PFSK-1 (cell line): ENCODE measurements at regions not wholly inside any gene's neighbourhood (a gene's known extent, or its start where the extent isn't known, plus 50 kb on each side); places are given as distances from the start of the nearest gene placed in this dataset.

Experiments used
- FOXP2 ChIP-seq: optimal IDR thresholded peaks from 2 replicates; pipeline ENCODE3; 2011; ENCODE audit warnings: borderline replicate concordance, control low read depth, inconsistent platforms; ENCODE audit not compliant: insufficient read depth; ENCODE audit errors: extremely low read length, extremely low read depth
- POLR2AphosphoS5 ChIP-seq: IDR thresholded peaks from 2 replicates; pipeline ENCODE4 v1.6.1; 2012; ENCODE audit warnings: low read depth, mild to moderate bottlenecking, control low read depth, low read length, moderate library complexity
- SIN3A ChIP-seq: IDR thresholded peaks from 2 replicates; pipeline ENCODE4 v1.6.1; 2012; ENCODE audit warnings: mild to moderate bottlenecking, low read length, moderate library complexity, borderline replicate concordance; ENCODE audit not compliant: insufficient read depth
- TAF1 ChIP-seq: IDR thresholded peaks from 2 replicates; pipeline ENCODE4 v1.6.1; 2012; ENCODE audit warnings: low read length, control low read depth, borderline replicate concordance; ENCODE audit not compliant: insufficient read depth
- TF ChIP-seq, protein P1 (sequence below), 2 experiments: IDR thresholded peaks; 2 replicates each; pipeline versions ENCODE4 v1.6.1 to v1.8.0; 2011 to 2012; ENCODE audit warnings: low read depth in 2 of 2, low read length in 2 of 2, control low read depth in 1 of 2, inconsistent platforms in 1 of 2, mild to moderate bottlenecking in 1 of 2, moderate library complexity in 1 of 2; ENCODE audit not compliant: insufficient read depth in 1 of 2

DNA sequence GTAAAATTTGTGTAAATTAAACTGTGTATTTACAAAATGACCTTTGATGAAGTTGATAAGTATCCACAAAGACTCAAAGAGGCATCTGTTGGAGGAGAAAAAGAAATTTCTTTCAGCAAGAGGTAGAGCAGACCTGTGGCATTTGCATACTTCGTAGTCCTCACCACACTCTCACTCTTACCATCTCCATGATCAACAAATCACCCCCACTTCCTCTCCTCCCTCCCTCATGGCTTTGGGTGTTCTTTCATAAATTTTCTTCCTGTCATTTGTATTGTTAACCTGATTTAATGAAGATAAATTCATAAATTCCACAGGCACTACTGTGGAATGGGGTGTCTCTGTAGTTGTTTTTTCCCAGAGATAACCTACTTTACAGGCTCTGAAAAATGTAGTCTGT is 366.5 kb downstream of the ZNF674 start:
- TF ChIP-seq TAF1 (no peak), SIN3A (no peak), FOXP2 (no peak), POLR2AphosphoS5 (no peak)
- TF ChIP-seq, protein P1, sequence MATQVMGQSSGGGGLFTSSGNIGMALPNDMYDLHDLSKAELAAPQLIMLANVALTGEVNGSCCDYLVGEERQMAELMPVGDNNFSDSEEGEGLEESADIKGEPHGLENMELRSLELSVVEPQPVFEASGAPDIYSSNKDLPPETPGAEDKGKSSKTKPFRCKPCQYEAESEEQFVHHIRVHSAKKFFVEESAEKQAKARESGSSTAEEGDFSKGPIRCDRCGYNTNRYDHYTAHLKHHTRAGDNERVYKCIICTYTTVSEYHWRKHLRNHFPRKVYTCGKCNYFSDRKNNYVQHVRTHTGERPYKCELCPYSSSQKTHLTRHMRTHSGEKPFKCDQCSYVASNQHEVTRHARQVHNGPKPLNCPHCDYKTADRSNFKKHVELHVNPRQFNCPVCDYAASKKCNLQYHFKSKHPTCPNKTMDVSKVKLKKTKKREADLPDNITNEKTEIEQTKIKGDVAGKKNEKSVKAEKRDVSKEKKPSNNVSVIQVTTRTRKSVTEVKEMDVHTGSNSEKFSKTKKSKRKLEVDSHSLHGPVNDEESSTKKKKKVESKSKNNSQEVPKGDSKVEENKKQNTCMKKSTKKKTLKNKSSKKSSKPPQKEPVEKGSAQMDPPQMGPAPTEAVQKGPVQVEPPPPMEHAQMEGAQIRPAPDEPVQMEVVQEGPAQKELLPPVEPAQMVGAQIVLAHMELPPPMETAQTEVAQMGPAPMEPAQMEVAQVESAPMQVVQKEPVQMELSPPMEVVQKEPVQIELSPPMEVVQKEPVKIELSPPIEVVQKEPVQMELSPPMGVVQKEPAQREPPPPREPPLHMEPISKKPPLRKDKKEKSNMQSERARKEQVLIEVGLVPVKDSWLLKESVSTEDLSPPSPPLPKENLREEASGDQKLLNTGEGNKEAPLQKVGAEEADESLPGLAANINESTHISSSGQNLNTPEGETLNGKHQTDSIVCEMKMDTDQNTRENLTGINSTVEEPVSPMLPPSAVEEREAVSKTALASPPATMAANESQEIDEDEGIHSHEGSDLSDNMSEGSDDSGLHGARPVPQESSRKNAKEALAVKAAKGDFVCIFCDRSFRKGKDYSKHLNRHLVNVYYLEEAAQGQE (IDR thresholded peaks at IDR 0.05; ENCODE audit: insufficient read depth in 1 of 2, low read depth in 2 of 2, low read length in 2 of 2), result no peak

DNA sequence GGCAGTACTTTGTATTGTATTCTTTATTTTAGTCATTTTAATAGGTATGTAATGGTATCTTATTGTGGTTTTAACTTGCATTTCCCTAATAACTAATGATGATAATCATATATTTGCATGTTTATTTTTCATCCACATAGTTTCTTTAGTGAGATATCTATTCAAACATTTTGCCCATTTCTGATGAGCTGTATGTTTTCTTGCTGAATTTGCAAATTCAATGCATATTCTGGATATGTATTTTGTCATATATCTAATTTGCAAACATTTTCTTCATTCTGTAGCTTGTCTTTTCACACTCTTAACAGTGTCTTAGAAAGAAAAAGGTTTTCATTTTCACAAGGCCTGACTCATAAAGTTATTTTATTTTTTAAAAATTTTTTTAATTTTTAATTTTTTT is 372.1 kb downstream of the ZNF674 start:
- TF ChIP-seq POLR2AphosphoS5 (no peak), FOXP2 (no peak), SIN3A (no peak), TAF1 (no peak)
- TF ChIP-seq, protein P1 (IDR thresholded peaks at IDR 0.05; ENCODE audit: insufficient read depth in 1 of 2, low read depth in 2 of 2, low read length in 2 of 2), result no peak

DNA sequence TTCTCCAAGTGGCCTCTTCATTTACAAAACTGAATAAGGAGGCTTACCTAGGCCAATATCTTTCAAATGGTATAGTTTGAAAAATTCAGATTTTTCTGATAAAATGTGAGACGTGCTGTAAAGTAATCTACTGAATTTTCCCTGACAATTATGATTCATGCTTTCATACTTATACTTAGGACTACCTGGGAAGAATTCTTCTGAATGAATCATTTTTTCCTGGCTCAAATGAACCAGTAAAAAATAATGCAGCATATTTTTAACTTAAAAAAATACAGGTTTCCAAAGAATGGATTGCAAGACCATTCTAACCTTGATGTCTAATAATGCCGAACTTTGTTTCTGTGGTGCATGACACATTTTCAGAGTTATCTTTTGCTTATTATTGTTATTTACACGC is 375.4 kb downstream of the ZNF674 start:
- TF ChIP-seq POLR2AphosphoS5 (no peak), TAF1 (no peak), FOXP2 (no peak), SIN3A (no peak)
- TF ChIP-seq, protein P1 (IDR thresholded peaks at IDR 0.05; ENCODE audit: insufficient read depth in 1 of 2, low read depth in 2 of 2, low read length in 2 of 2), result no peak

DNA sequence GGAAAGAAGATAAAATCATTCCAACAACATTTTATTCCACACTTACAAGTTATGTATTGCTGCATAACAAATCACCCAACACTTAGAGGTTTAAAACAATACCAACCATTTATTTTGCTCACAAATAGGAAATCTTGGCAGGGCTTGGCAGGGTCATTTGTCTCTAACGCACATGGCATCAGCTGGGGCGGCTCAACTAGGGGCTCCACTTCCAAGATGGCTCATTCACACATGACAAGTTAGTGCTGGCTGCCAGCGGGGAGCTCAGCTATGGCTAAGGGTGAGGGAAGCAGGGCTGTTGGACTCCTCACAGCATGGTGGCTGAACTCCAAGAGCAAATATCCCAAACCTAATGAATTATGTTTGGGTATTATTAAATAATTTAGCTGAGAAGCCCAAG is 377.0 kb downstream of the ZNF674 start:
- TF ChIP-seq SIN3A (no peak), FOXP2 (no peak), POLR2AphosphoS5 (no peak), TAF1 (no peak)
- TF ChIP-seq, protein P1 (IDR thresholded peaks at IDR 0.05; ENCODE audit: insufficient read depth in 1 of 2, low read depth in 2 of 2, low read length in 2 of 2), result no peak

DNA sequence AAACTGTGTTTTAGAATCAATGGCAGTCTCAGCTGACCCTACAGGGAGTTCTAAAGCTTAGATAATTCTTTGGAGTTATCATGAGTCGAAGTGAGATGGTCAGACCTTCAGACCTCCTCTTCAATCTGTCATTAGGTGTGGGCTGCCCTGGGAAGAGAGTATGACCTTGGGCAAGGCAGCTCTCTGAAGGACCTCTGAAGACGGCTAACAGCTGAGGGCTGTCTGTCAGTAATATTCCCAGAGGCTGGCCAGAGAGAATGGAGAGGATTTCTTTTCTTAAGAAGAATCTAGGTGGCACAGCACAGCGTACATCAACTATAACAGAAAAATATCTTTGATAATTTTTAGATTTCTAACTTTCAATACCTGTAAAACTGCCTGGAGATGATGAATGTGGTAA is 379.4 kb downstream of the ZNF674 start:
- TF ChIP-seq, protein P1 (IDR thresholded peaks at IDR 0.05; ENCODE audit: insufficient read depth in 1 of 2, low read depth in 2 of 2, low read length in 2 of 2), result no peak
- no peak for TF ChIP-seq POLR2AphosphoS5
- TF ChIP-seq TAF1, result no peak
- TF ChIP-seq SIN3A, result no peak
- TF ChIP-seq FOXP2, result no peak
